ENCODE measurements at regions not wholly inside any gene's neighbourhood (a gene's known extent, or its start where the extent isn't known, plus 50 kb on each side); places are given as distances from the start of the nearest gene placed in this dataset.

GRCh38 chr20:12566596-12566995, 442.2 kb upstream of the SPTLC3 start:
- no peaks in the 10 kb centered on the region for H3K9me3 ChIP-seq (ENCODE audit: insufficient read depth in 2 of 2, low read depth in 1 of 2, low read length in 1 of 2)
- H3K79me1 ChIP-seq (ENCODE audit: low read depth, low read length) = no peaks in the 10 kb centered on the region
- H2BK12ac ChIP-seq (ENCODE audit: low read depth, low read length) = no peak overlapping the region
- no peak overlapping the region for H2AFZ ChIP-seq (ENCODE audit: low read length)
- no peaks in the 10 kb centered on the region for H3K23me2 ChIP-seq (ENCODE audit: low read depth, low read length)
- no peak overlapping the region for H2BK15ac ChIP-seq (ENCODE audit: low read length)
- no peak overlapping the region for H2AK5ac ChIP-seq (ENCODE audit: low read depth, low read length)
- H3K4me3 ChIP-seq (ENCODE audit: extremely low read depth in 1 of 4, insufficient read depth in 2 of 4, low read depth in 3 of 4, low read length in 4 of 4) = no peak overlapping the region
- DNase-seq (ENCODE audit: low read depth in 1 of 2, low spot score in 2 of 2) = no peak
- CTCF ChIA-PET (ENCODE audit: partially characterized antibody) = interaction anchor here (0.5 to 1.9 kb wide), 3 partner anchors 12 to 569 kb away, joined by 3 to 4 read pairs (median 3); no protein-coding TSS in a partner anchor
- WGBS, 2 experiments (ENCODE audit: extremely low coverage in 1 of 2, insufficient coverage in 1 of 2, insufficient read length in 1 of 2, insufficient replicate concordance in 2 of 2, low coverage in 1 of 2, low lambda C conversion rate in 2 of 2, missing lambda C conversion rate in 1 of 2) = 90% methylated on average over 3 of the region's 3 CpGs; no CpG with 5 or more reads in 1 of the 2 experiments
- no peak overlapping the region for H2BK120ac ChIP-seq (replicated peaks; ENCODE audit: low read depth, low read length)
- H4K8ac ChIP-seq (ENCODE audit: extremely low read depth, insufficient read depth, low read length) = no peak overlapping the region
- no peak overlapping the region for H2BK20ac ChIP-seq (ENCODE audit: low read length)
- POLR2A ChIA-PET (ENCODE audit: partially characterized antibody) = no interaction called here
- no peaks in the 10 kb centered on the region for H3K36me3 ChIP-seq (ENCODE audit: control insufficient read depth in 2 of 4, insufficient read depth in 4 of 4, low read length in 3 of 4)
- TF ChIP-seq CREB1 (IDR thresholded peaks at IDR 0.05) (no peak), KDM5A (IDR thresholded peaks at IDR 0.05; ENCODE audit: low read length) (no peak), SIX5 (IDR thresholded peaks at IDR 0.05; ENCODE audit: low read depth, low read length) (no peak), RBBP5 (IDR thresholded peaks at IDR 0.05; ENCODE audit: borderline replicate concordance, low read depth, low read length) (no peak), KDM4A (IDR thresholded peaks at IDR 0.05; ENCODE audit: low read depth, low read length, severe bottlenecking) (no peak), TAF7 (optimal IDR thresholded peaks at IDR 0.05; ENCODE audit: borderline replicate concordance, low read depth, low read length) (no peak), JUND (IDR thresholded peaks at IDR 0.05; ENCODE audit: low read length) (no peak), SAP30 (IDR thresholded peaks at IDR 0.05; ENCODE audit: insufficient read depth, insufficient replicate concordance, low read length) (no peak), EZH2 (IDR thresholded peaks at IDR 0.05; ENCODE audit: low read depth, low read length, severe bottlenecking) (no peak), EGR1 (IDR thresholded peaks at IDR 0.05; ENCODE audit: borderline replicate concordance, low read depth, low read length) (no peak), BCL11A (IDR thresholded peaks at IDR 0.05; ENCODE audit: low read depth in 2 of 2, low read length in 2 of 2) (no peak), YY1 (IDR thresholded peaks at IDR 0.05; ENCODE audit: low read depth, low read length) (no peak), SIRT6 (IDR thresholded peaks at IDR 0.05; ENCODE audit: low read length) (no peak), ASH2L (IDR thresholded peaks at IDR 0.05; ENCODE audit: low read length) (no peak)
- no peaks in the 10 kb centered on the region for H3K27me3 ChIP-seq (replicated peaks in 1 of 4; ENCODE audit: control insufficient read depth in 3 of 4, extremely low read depth in 1 of 4, insufficient read depth in 3 of 4, low read length in 3 of 4)
- no peak overlapping the region for H3K56ac ChIP-seq (replicated peaks; ENCODE audit: insufficient read length, low read depth, low read length)
- H3K14ac ChIP-seq (ENCODE audit: insufficient read length) = no peak overlapping the region
- H3K4me2 ChIP-seq (ENCODE audit: insufficient read depth in 1 of 2, low read depth in 2 of 2, low read length in 2 of 2) = no peak overlapping the region
- H2BK5ac ChIP-seq (ENCODE audit: low read depth, low read length) = no peak overlapping the region
- H3K23ac ChIP-seq (ENCODE audit: insufficient read length) = no peak overlapping the region
- H3K9ac ChIP-seq (replicated peaks in 1 of 4; ENCODE audit: extremely low read depth in 1 of 4, low read depth in 3 of 4, low read length in 3 of 4) = no peak overlapping the region
- H4K20me1 ChIP-seq (replicated peaks in 1 of 2; ENCODE audit: control insufficient read depth in 1 of 2, insufficient read depth in 2 of 2, low read length in 2 of 2) = no peaks in the 10 kb centered on the region
- H3K4ac ChIP-seq (replicated peaks; ENCODE audit: insufficient read length, low read depth, low read length) = no peak overlapping the region
- no peak for FAIRE-seq
- H3K79me2 ChIP-seq (ENCODE audit: control insufficient read depth in 1 of 2, insufficient read depth in 2 of 2, low read length in 2 of 2) = no peaks in the 10 kb centered on the region
- H4K91ac ChIP-seq (replicated peaks; ENCODE audit: insufficient read length, low read length) = no peak overlapping the region
- H3K4me1 ChIP-seq (replicated peaks in 1 of 4; ENCODE audit: control insufficient read depth in 3 of 4, insufficient read depth in 4 of 4, low read length in 3 of 4) = no peaks in the 10 kb centered on the region
- no peak overlapping the region for H3K27ac ChIP-seq (ENCODE audit: low read depth, low read length)
- no peak overlapping the region for H4K5ac ChIP-seq (ENCODE audit: insufficient read length, low read depth, low read length)
- H3K18ac ChIP-seq (ENCODE audit: extremely low read depth, low read length) = no peak overlapping the region

Data from H1 (cell line).